Body of pancreas (tissue), 4 donors: ENCODE measurements at regions not wholly inside any gene's neighbourhood (a gene's known extent, or its start where the extent isn't known, plus 50 kb on each side); places are given as distances from the start of the nearest gene placed in this dataset.

Source experiments
- CTCF ChIP-seq, 7 experiments: fragments of 450-650 bp in 4 of 7; fragments of 200-600 bp in 3 of 7; sonication (generic) in 3 of 7; IDR thresholded peaks; one replicate each; pipeline ENCODE4 v1.5.1; 2016 to 2019; ENCODE audit warnings: antibody characterized with exemption in 7 of 7
- POLR2A ChIP-seq, 3 donors: fragments of 450-650 bp; IDR thresholded peaks; one replicate each; pipeline ENCODE4 v1.6.1; 2016; ENCODE audit warnings: antibody characterized with exemption in 3 of 3, mild to moderate bottlenecking in 2 of 3

- no peak for TF ChIP-seq CTCF (IDR thresholded peaks at IDR 0.05)
- TF ChIP-seq POLR2A (IDR thresholded peaks at IDR 0.05) = no peak
Observed at GRCh38 chr15:70453238-70453637, 310.1 kb downstream of the UACA start.
